GM12891 (cell line): ENCODE measurements at regions not wholly inside any gene's neighbourhood (a gene's known extent, or its start where the extent isn't known, plus 50 kb on each side); places are given as distances from the start of the nearest gene placed in this dataset.

Source experiments
- POLR2AphosphoS5 ChIP-seq: IDR thresholded peaks from 2 replicates; pipeline ENCODE4 v1.6.1; 2011; ENCODE audit warnings: low read depth, low read length, control low read depth
- SPI1 ChIP-seq: IDR thresholded peaks from 2 replicates; pipeline ENCODE4 v1.6.1; 2011; ENCODE audit warnings: low read depth, low read length, control low read depth

DNA sequence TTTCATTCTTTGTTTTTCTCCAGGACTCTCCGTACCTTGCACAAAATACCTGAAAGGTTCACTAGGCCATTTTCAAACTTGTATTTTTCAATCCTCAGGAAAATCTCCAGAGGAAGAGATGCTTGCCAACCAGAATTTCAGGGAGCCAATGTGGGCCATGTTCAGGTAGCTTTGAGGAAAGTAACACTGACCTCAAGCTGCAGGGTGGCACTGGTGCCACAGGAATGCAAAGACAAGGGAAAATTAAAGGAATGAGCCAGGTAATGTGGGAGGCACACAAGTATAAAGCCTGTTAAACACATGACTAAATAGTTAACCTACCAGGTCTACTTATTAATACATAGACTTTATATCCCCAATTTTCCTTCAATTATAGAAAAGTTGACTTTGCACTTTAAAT, 51.9 kb upstream of the GAP43 start:
- TF ChIP-seq POLR2AphosphoS5 (no peak), SPI1 (no peak)
